Left ventricle myocardium inferior (tissue), 1 donor: ENCODE measurements at regions not wholly inside any gene's neighbourhood (a gene's known extent, or its start where the extent isn't known, plus 50 kb on each side); places are given as distances from the start of the nearest gene placed in this dataset.

Experiments
- DNase-seq: peaks from one replicate; pipeline ENCODE4 v3.0.0-alpha.2; 2020
- H3K27ac ChIP-seq: fragments of 200-600 bp; replicated peaks from 2 replicates; pipeline ENCODE4 v1.8.0; 2021
- H3K27me3 ChIP-seq: fragments of 200-600 bp; 2 replicates; pipeline ENCODE4 v1.8.0; 2021; ENCODE audit warnings: low read depth
- H3K36me3 ChIP-seq: fragments of 200-600 bp; 2 replicates; pipeline ENCODE4 v1.8.0; 2021
- H3K4me1 ChIP-seq: fragments of 200-600 bp; 2 replicates; pipeline ENCODE4 v1.8.0; 2021
- H3K4me3 ChIP-seq: fragments of 200-600 bp; 2 replicates; pipeline ENCODE4 v1.8.0; 2021; ENCODE audit warnings: mild to moderate bottlenecking, moderate library complexity
- H3K9me3 ChIP-seq: fragments of 200-600 bp; replicated peaks from 2 replicates; pipeline ENCODE4 v1.8.0; 2021
- intact Hi-C: fragments of 100-400 bp; cut with micrococcal nuclease; formaldehyde crosslinking; loops from one replicate; pipeline ENCODE4 v1.11.0; 2022
- TF ChIP-seq, protein P1 (sequence below): fragments of 200-600 bp; IDR thresholded peaks from 2 replicates; pipeline ENCODE4 v1.8.0; 2021; ENCODE audit warnings: antibody characterized with exemption, mild to moderate bottlenecking, borderline replicate concordance
- donor health status: DM: no; HTN: yes; CAD: no; lungs with severe emphysema.

DNA sequence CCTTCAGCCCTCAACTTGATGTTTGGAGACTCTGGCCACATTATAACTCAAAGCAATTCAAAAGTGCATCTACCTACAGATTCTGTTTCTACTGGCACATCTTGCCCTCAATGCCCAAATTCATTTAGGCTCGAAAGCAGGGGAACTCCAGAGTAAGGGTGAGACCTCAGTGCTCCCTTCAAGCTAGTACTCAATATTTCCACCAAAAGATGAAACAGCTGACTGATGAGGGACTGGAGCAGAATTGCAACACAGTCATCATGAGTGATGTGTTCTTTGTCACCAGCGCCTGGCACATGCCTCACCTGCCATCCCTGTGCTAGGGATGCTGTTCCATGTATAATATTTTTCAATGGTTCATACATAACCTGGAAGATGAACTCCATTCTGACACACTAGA lies 247.3 kb downstream of the DSEL start:
- H3K36me3 ChIP-seq, result no peaks in the 10 kb centered on the region
- intact Hi-C loops, result no loop called here
- H3K4me3 ChIP-seq, result no peak overlapping the region
- TF ChIP-seq, protein P1, sequence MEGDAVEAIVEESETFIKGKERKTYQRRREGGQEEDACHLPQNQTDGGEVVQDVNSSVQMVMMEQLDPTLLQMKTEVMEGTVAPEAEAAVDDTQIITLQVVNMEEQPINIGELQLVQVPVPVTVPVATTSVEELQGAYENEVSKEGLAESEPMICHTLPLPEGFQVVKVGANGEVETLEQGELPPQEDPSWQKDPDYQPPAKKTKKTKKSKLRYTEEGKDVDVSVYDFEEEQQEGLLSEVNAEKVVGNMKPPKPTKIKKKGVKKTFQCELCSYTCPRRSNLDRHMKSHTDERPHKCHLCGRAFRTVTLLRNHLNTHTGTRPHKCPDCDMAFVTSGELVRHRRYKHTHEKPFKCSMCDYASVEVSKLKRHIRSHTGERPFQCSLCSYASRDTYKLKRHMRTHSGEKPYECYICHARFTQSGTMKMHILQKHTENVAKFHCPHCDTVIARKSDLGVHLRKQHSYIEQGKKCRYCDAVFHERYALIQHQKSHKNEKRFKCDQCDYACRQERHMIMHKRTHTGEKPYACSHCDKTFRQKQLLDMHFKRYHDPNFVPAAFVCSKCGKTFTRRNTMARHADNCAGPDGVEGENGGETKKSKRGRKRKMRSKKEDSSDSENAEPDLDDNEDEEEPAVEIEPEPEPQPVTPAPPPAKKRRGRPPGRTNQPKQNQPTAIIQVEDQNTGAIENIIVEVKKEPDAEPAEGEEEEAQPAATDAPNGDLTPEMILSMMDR, result no peak
- H3K9me3 ChIP-seq, result peaks cover 6% of the 10 kb centered on the region
- no peak for DNase-seq
- no peaks in the 10 kb centered on the region for H3K27me3 ChIP-seq
- no peak overlapping the region for H3K27ac ChIP-seq
- H3K4me1 ChIP-seq, result no peaks in the 10 kb centered on the region

DNA sequence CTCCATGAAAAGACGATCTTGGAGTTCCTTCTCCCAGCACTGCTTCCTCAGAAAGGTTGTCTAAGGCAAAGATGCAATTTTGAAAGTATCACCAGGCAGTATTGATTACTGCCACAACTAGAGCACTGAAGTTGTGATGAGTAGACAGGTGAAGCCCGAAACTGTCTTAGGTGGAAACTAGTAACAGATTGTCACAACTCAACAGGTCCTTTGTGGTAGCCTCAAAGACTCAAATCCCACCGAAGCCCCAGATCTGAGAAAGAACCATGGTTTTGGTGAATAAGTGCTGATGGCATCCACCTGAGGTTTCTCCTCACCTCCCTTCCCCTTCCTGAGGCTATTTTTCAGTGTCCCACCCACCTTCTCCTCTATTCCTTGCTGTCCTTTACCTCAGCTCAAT lies 248.0 kb downstream of the DSEL start:
- Histone ChIP-seq H3K4me3 (no peak overlapping the region), H3K27ac (no peak overlapping the region), H3K36me3 (no peaks in the 10 kb centered on the region), H3K27me3 (no peaks in the 10 kb centered on the region), H3K4me1 (no peaks in the 10 kb centered on the region), H3K9me3 (peaks cover 6% of the 10 kb centered on the region)
- TF ChIP-seq, protein P1, result no peak
- intact Hi-C loops, result no loop called here
- DNase-seq, result no peak

DNA sequence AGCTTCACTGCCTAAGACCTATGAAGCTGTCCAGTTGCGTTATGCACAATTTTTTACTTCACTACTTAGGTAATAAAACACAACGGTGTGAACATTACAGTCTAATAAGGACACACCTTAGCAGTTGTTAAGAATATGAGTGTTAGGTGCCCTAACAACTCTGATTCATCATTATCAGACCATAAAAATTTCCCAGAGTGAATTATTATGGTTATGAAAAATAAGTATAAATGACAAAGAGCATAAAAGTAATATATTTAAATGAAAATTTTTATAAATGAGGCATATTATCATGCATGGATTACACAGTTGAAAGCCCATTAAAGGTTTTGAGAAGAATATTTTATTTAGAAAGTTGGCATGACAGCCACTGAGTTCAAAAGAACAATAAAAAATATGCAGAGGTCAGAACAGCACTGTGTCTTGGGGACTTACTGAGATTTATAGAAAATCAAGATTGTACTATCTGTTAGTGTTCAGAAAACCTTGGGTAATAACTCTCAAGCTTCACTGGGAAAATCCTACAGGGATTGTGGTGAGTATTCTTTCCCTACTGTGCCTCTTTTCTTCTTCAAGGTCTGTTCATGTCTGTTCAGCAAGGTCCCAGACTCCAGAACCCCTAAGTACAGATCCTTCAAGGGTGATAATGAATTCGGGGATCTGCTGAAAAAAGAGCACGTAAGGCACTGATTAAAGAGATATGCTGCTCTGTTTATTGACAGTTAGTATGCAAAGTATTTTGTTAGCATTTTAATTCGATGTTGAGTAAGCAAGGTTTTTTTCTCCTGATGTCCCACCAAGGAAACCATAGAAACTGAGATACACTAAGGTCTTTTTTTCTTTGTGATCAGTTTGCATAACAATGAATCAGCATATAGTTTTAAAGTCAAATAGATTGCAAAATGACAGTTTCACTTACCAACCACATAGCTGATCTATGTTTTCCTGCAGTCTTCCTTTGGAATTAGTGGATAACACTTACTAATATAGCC lies 250.0 kb downstream of the DSEL start:
- TF ChIP-seq, protein P1, result no peak
- intact Hi-C loops, result no loop called here
- H3K9me3 ChIP-seq, result no peaks in the 10 kb centered on the region
- DNase-seq, result no peak
- peak overlapping the region; percentile 17 for H3K27ac ChIP-seq
- H3K27me3 ChIP-seq, result no peaks in the 10 kb centered on the region
- H3K4me1 ChIP-seq, result no peaks in the 10 kb centered on the region
- no peaks in the 10 kb centered on the region for H3K36me3 ChIP-seq
- H3K4me3 ChIP-seq, result no peak overlapping the region

GRCh38 chr18:67265464-67266245 lies 250.9 kb downstream of the DSEL start:
- no peak for DNase-seq
- Histone ChIP-seq H3K27ac (peak overlapping the region; percentile 33), H3K9me3 (no peaks in the 10 kb centered on the region), H3K4me3 (no peak overlapping the region), H3K36me3 (no peaks in the 10 kb centered on the region), H3K27me3 (no peaks in the 10 kb centered on the region), H3K4me1 (no peaks in the 10 kb centered on the region)
- TF ChIP-seq, protein P1, result no peak
- intact Hi-C loops, result no loop called here

- H3K4me1 ChIP-seq, result no peaks in the 10 kb centered on the region
- H3K9me3 ChIP-seq, result no peaks in the 10 kb centered on the region
- H3K4me3 ChIP-seq, result no peak overlapping the region
- DNase-seq, result no peak
- TF ChIP-seq, protein P1, result no peak
- intact Hi-C loops, result no loop called here
- H3K27ac ChIP-seq, result no peak overlapping the region
- H3K27me3 ChIP-seq, result no peaks in the 10 kb centered on the region
- no peaks in the 10 kb centered on the region for H3K36me3 ChIP-seq
Observed at GRCh38 chr18:67261931-67262552, 254.5 kb downstream of the DSEL start.
